Spleen (tissue), 11 donors: ENCODE measurements at regions not wholly inside any gene's neighbourhood (a gene's known extent, or its start where the extent isn't known, plus 50 kb on each side); places are given as distances from the start of the nearest gene placed in this dataset.

Source experiments
- DNase-seq: peaks from one replicate; pipeline ENCODE4 v3.0.0-alpha.2; 2020
- H3K27ac ChIP-seq, 8 donors: fragments of 200-600 bp; sonication (generic) in 7 of 8; 1 replicate in 4 of 8; 2 replicates in 4 of 8; pipeline versions ENCODE4 v1.5.0 to v1.8.0; 2016 to 2021; ENCODE audit warnings: inconsistent platforms in 4 of 8, mild to moderate bottlenecking in 4 of 8, moderate library complexity in 1 of 8
- H3K27me3 ChIP-seq, 7 donors: fragments of 200-600 bp; sonication (generic) in 6 of 7; replicated peaks in 1 of 7; 1 replicate in 4 of 7; 2 replicates in 3 of 7; pipeline versions ENCODE4 v1.5.0 to v1.8.0; 2016 to 2021; ENCODE audit warnings: inconsistent platforms in 3 of 7, mild to moderate bottlenecking in 1 of 7
- H3K36me3 ChIP-seq, 6 donors: fragments of 200-600 bp; sonication (generic) in 5 of 6; 1 replicate in 4 of 6; 2 replicates in 2 of 6; pipeline versions ENCODE4 v1.5.0 to v1.8.0; 2016 to 2021; ENCODE audit warnings: inconsistent platforms in 2 of 6
- H3K4me1 ChIP-seq, 6 donors: fragments of 200-600 bp; sonication (generic) in 5 of 6; 1 replicate in 3 of 6; 2 replicates in 3 of 6; pipeline versions ENCODE4 v1.5.0 to v1.8.0; 2016 to 2021; ENCODE audit warnings: inconsistent platforms in 3 of 6
- H3K4me3 ChIP-seq, 8 donors: fragments of 200-600 bp; sonication (generic) in 7 of 8; 1 replicate in 4 of 8; 2 replicates in 4 of 8; pipeline versions ENCODE4 v1.5.0 to v1.8.0; 2016 to 2021; ENCODE audit warnings: inconsistent platforms in 4 of 8, mild to moderate bottlenecking in 4 of 8, moderate library complexity in 2 of 8
- H3K9me3 ChIP-seq, 8 donors: fragments of 200-600 bp; sonication (generic) in 7 of 8; 1 replicate in 4 of 8; 2 replicates in 4 of 8; pipeline versions ENCODE4 v1.5.0 to v1.8.0; 2016 to 2021; ENCODE audit warnings: inconsistent platforms in 4 of 8
- POLR2A ChIP-seq, 3 donors: fragments of 450-650 bp; IDR thresholded peaks; one replicate each; pipeline ENCODE4 v1.5.1; 2017; ENCODE audit warnings: antibody characterized with exemption in 3 of 3, mild to moderate bottlenecking in 1 of 3
- POLR2AphosphoS5 ChIP-seq, 3 donors: sonication (generic); formaldehyde crosslinking; IDR thresholded peaks; one replicate each; pipeline ENCODE4 v1.5.1; 2017; ENCODE audit warnings: antibody characterized with exemption in 3 of 3
- WGBS, 5 donors: extraction: QIAGEN DNeasy Blood & Tissue Kit in 3 of 5; methylation state at CpG; one replicate each; pipeline versions ENCODE4 v1.1.5 to v1.1.7; 2013 to 2018; 5-methylcytosine and 5-hydroxymethylcytosine counted together
- intact Hi-C: fragments of 100-400 bp; cut with DNase I; formaldehyde crosslinking; loops from one replicate; pipeline ENCODE4 v1.15.0; 2023; ENCODE audit warnings: low total_unique reads
- TF ChIP-seq, protein P1 (sequence below), 11 experiments: fragments of 200-600 bp in 7 of 11; fragments of 450-650 bp in 4 of 11; sonication (generic) in 4 of 11; IDR thresholded peaks in 8 of 11; conservative IDR thresholded peaks in 3 of 11; 1 replicate in 7 of 11; 2 replicates in 4 of 11; pipeline versions ENCODE4 v1.4.0 to v1.8.0; 2016 to 2021; ENCODE audit warnings: antibody characterized with exemption in 11 of 11, inconsistent platforms in 4 of 11, mild to moderate bottlenecking in 1 of 11
- donor health status: healthy with polysubstance abuse.
- donor health status: DM: no; HTN: no; CAD: no; lungs with moderate emphysema.
- donor health status: DM: no; HTN: no; CAD: no.
- donor health status: Bipolar disorder and iron deficiency.
- donor health status: healthy.
- donor health status: DM: no; HTN: no; CAD: no.
- donor health status: DM: yes; HTN: yes; CAD: no.

DNA sequence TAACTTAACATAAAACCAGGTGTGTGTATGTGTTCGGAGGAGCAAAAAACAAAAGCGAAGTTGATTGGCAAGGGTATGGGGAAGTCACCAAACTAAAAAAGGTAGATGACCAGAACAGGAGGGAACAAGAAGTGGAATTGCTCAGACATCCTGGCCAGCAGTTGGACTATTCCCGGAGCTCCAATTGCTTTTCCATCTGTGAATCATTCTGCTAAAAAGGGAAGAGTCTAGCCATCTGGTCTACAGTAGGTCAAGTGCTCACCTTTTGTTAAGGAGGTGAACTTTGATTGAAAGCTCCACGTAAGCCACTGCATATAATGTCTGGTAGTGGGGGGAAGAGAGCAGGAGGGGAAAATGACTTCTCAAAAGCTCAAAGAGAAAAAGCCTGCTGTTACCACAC lies 50.0 kb upstream of the BET1 start:
- no peak overlapping the region for H3K4me3 ChIP-seq
- H3K36me3 ChIP-seq: no peaks in the 10 kb centered on the region
- TF ChIP-seq POLR2A (IDR thresholded peaks at IDR 0.05): no peak
- no peak for TF ChIP-seq POLR2AphosphoS5 (IDR thresholded peaks at IDR 0.05)
- intact Hi-C loops: no loop called here
- WGBS, 5 donors: 60 to 68% (median 60%) methylated on average over 4 of the region's 4 CpGs
- peaks cover 0 to 3% (median 0%) of the 10 kb centered on the region in 7 donors for H3K27me3 ChIP-seq
- H3K9me3 ChIP-seq: no peaks in the 10 kb centered on the region
- peak overlapping the region in 1 of 8 donors; percentile 8 for H3K27ac ChIP-seq
- no peak for DNase-seq
- H3K4me1 ChIP-seq: peaks cover 0 to 43% (median 12%) of the 10 kb centered on the region in 6 donors

DNA sequence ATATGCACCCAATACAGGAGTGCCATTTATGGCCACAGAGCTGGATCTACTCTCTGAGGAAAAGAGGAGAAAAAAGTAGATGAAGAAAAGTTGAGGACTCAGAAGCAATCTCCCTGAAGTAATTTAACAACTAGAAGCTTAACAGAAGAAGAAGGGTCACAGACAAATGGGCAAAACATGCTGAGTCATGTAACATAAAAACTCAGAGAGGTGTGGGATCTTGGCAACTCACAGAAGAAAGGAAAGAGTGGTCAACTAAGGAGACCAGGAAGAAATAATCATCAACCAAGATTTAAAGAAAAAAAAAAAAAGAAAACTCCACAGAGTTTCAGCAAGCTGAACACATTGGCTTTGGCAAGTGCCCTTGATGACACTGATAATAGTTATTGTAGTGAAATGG lies 51.8 kb upstream of the BET1 start:
- Histone ChIP-seq H3K27me3 (peaks cover 0 to 11% (median 0%) of the 10 kb centered on the region in 7 donors), H3K4me3 (no peak overlapping the region), H3K27ac (no peak overlapping the region), H3K4me1 (peaks cover 0 to 25% (median 4%) of the 10 kb centered on the region in 6 donors), H3K9me3 (no peaks in the 10 kb centered on the region), H3K36me3 (no peaks in the 10 kb centered on the region)
- DNase-seq: no peak
- TF ChIP-seq, protein P1, sequence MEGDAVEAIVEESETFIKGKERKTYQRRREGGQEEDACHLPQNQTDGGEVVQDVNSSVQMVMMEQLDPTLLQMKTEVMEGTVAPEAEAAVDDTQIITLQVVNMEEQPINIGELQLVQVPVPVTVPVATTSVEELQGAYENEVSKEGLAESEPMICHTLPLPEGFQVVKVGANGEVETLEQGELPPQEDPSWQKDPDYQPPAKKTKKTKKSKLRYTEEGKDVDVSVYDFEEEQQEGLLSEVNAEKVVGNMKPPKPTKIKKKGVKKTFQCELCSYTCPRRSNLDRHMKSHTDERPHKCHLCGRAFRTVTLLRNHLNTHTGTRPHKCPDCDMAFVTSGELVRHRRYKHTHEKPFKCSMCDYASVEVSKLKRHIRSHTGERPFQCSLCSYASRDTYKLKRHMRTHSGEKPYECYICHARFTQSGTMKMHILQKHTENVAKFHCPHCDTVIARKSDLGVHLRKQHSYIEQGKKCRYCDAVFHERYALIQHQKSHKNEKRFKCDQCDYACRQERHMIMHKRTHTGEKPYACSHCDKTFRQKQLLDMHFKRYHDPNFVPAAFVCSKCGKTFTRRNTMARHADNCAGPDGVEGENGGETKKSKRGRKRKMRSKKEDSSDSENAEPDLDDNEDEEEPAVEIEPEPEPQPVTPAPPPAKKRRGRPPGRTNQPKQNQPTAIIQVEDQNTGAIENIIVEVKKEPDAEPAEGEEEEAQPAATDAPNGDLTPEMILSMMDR (IDR thresholded peaks at IDR 0.05 in 8 of 11, conservative IDR thresholded peaks at IDR 0.05 in 3 of 11): no peak
- TF ChIP-seq POLR2AphosphoS5 (IDR thresholded peaks at IDR 0.05): no peak
- TF ChIP-seq POLR2A (IDR thresholded peaks at IDR 0.05): no peak
- intact Hi-C loops: no loop called here

DNA sequence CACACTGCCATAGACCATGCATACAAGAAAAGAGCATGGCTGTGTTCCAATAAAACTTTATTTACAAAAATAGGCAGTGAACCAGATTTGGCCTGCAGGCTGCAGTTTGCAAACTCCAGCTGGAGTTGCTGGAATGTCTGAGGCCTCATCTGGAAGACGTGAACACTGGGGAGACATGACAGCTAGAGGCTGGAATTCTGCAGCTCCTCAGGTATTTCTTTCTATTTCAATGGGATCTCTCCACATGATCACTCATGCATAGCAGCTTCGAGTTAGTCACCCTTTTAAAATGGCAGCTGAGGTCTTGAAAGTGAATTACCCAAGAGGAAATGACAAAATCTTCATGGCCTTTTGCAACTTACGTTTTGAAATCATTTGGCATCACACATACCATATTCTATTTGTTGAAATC lies 52.6 kb upstream of the BET1 start:
- Histone ChIP-seq H3K4me1 (peaks cover 0 to 17% (median 4%) of the 10 kb centered on the region in 6 donors), H3K36me3 (no peaks in the 10 kb centered on the region), H3K4me3 (no peak overlapping the region), H3K27ac (no peak overlapping the region), H3K27me3 (peaks cover 0 to 12% (median 0%) of the 10 kb centered on the region in 7 donors), H3K9me3 (no peaks in the 10 kb centered on the region)
- TF ChIP-seq POLR2AphosphoS5 (IDR thresholded peaks at IDR 0.05) (no peak), POLR2A (IDR thresholded peaks at IDR 0.05) (no peak)
- TF ChIP-seq, protein P1 (IDR thresholded peaks at IDR 0.05 in 8 of 11, conservative IDR thresholded peaks at IDR 0.05 in 3 of 11): no peak
- intact Hi-C loops: no loop called here
- WGBS, 5 donors: 38 to 55% (median 49%) methylated on average over 3 of the region's 3 CpGs
- DNase-seq: no peak

DNA sequence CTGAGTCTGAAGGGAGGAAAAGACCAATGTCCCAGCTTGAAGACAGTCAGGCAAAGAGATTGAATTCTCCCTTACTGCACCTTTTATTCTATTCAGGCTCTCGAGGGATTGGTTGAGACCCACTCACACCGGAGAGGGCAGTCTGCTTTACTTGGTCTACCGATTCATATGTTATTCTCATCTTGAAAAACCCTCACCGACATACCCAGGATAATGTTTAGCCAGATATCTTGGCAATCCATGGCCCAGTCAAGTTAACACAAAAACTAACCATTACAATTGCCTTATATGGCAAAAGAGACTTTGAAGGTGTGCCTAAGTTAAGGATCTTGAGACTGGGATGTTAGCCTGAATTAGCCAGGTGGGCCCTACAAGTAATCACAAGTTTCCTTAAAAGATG lies 53.8 kb upstream of the BET1 start:
- intact Hi-C loops: no loop called here
- TF ChIP-seq POLR2A (IDR thresholded peaks at IDR 0.05) (no peak), POLR2AphosphoS5 (IDR thresholded peaks at IDR 0.05) (no peak)
- TF ChIP-seq, protein P1 (IDR thresholded peaks at IDR 0.05 in 8 of 11, conservative IDR thresholded peaks at IDR 0.05 in 3 of 11): no peak
- WGBS, 5 donors: 89 to 97% (median 96%) methylated on average over 4 of the region's 4 CpGs
- Histone ChIP-seq H3K36me3 (no peaks in the 10 kb centered on the region), H3K27me3 (peaks cover 0 to 12% (median 0%) of the 10 kb centered on the region in 7 donors), H3K9me3 (no peaks in the 10 kb centered on the region), H3K27ac (no peak overlapping the region), H3K4me3 (no peak overlapping the region), H3K4me1 (peaks cover 0 to 7% (median 0%) of the 10 kb centered on the region in 6 donors)
- DNase-seq: no peak

DNA sequence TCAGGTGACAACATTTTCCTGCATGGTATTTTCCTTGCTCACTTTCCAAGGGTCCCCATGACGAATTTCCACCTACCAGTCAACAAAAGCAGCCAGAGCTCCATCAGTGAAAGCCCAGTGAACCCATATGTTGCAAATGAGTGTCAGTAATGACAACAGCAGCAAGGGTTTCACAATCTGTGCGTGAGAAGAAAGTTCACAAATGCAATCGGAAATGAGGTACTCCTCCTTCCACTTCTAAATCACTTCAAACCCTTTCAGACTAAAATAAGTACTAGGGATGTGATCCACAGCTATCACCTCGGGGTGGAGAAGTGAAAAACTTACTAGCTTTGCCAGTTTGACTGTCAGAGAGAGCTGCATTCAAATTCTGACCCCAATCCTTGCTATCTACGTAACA lies 55.6 kb upstream of the BET1 start:
- 46 to 71% (median 55%) methylated on average over 5 of the region's 5 CpGs for WGBS, 5 donors
- peaks cover 0 to 6% (median under 1%) of the 10 kb centered on the region in 6 donors for H3K4me1 ChIP-seq
- peaks cover 0 to 12% (median 0%) of the 10 kb centered on the region in 7 donors for H3K27me3 ChIP-seq
- no peak for DNase-seq
- H3K4me3 ChIP-seq: no peak overlapping the region
- intact Hi-C loops: no loop called here
- H3K27ac ChIP-seq: no peak overlapping the region
- no peaks in the 10 kb centered on the region for H3K9me3 ChIP-seq
- no peaks in the 10 kb centered on the region for H3K36me3 ChIP-seq
- TF ChIP-seq POLR2A (IDR thresholded peaks at IDR 0.05) (no peak), POLR2AphosphoS5 (IDR thresholded peaks at IDR 0.05) (no peak)
- TF ChIP-seq, protein P1 (IDR thresholded peaks at IDR 0.05 in 8 of 11, conservative IDR thresholded peaks at IDR 0.05 in 3 of 11): no peak
